H7 (cell line): ENCODE measurements at regions not wholly inside any gene's neighbourhood (a gene's known extent, or its start where the extent isn't known, plus 50 kb on each side); places are given as distances from the start of the nearest gene placed in this dataset.

Experiments
- DNase-seq: peaks from one replicate; pipeline ENCODE4 v3.0.0; 2012
- H3K27me3 ChIP-seq: 2 replicates; pipeline ENCODE4 v1.6.0; 2011; ENCODE audit warnings: mild to moderate bottlenecking, low read length; ENCODE audit not compliant: control insufficient read depth, insufficient read depth
- H3K36me3 ChIP-seq: replicated peaks from 2 replicates; pipeline ENCODE4 v1.5.1; 2011; ENCODE audit warnings: low read length; ENCODE audit not compliant: control insufficient read depth, insufficient read depth
- H3K4me3 ChIP-seq: 2 replicates; pipeline ENCODE4 v1.5.1; 2011; ENCODE audit warnings: low read depth, mild to moderate bottlenecking, control low read depth, low read length, moderate library complexity; ENCODE audit not compliant: insufficient read depth

- no peak overlapping the region for H3K4me3 ChIP-seq
- H3K36me3 ChIP-seq, result no peaks in the 10 kb centered on the region
- DNase-seq, result no peak
- no peaks in the 10 kb centered on the region for H3K27me3 ChIP-seq
These were observed 427.4 kb upstream of the NECTIN3 start for GRCh38 chr3:110644203-110644602.

DNA sequence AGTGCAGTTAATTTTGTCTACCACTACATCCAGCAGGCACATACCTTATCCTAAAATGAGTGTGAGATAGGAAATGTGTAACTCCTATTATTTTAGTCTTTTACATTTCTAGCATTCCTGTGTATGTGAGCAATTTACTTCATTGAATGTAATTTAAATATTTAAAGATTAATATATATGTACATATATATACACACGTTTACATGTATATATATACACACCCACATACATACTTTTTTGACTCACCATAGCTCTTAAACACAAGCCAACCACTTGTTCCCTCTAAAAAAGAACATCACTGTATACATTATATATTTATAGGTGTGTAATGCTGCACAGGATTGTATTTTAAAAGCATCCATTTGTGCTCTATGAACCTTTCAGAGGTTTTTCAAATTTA, 425.6 kb upstream of the NECTIN3 start:
- no peak for DNase-seq
- H3K36me3 ChIP-seq, result no peaks in the 10 kb centered on the region
- no peak overlapping the region for H3K4me3 ChIP-seq
- no peaks in the 10 kb centered on the region for H3K27me3 ChIP-seq

GRCh38 chr3:110646496-110646895, 425.1 kb upstream of the NECTIN3 start:
- no peak overlapping the region for H3K4me3 ChIP-seq
- H3K36me3 ChIP-seq, result no peaks in the 10 kb centered on the region
- no peaks in the 10 kb centered on the region for H3K27me3 ChIP-seq
- DNase-seq, result no peak

- H3K27me3 ChIP-seq, result no peaks in the 10 kb centered on the region
- DNase-seq, result no peak
- no peaks in the 10 kb centered on the region for H3K36me3 ChIP-seq
- no peak overlapping the region for H3K4me3 ChIP-seq
These were observed 424.0 kb upstream of the NECTIN3 start for GRCh38 chr3:110647586-110647985.

GRCh38 chr3:110650741-110651140, 420.9 kb upstream of the NECTIN3 start:
- no peaks in the 10 kb centered on the region for H3K36me3 ChIP-seq
- no peak overlapping the region for H3K4me3 ChIP-seq
- H3K27me3 ChIP-seq, result no peaks in the 10 kb centered on the region
- no peak for DNase-seq

DNA sequence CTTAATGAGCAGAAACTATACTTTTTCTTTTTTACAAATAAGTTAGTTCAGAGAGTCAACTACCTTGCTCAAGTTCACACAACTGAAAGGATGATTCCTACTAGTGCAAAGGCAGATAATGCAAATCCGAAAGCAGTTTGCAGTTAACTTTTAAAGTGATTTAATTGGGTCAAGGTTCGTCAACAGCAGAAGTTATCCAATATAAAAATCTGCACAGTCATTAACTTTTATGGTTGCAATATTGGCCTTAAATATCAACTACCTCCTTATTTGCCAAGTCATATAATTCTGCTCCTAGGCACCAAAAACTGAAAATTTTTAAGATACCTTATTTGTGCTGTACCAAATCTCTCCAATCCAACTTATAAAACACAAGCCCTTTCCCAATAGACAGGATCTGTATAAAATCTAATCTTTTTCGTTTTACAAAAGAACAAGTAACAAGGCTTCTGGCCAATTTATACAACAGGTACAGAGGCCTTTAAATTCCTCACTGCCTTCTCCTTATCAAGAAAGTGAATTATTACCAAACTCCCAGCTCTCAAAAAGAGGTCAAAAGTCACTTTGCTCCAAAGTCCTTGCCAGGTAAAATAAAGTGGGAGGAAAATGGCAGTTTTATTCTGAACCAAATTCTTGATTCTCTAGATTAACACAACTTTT, 416.6 kb upstream of the NECTIN3 start:
- H3K4me3 ChIP-seq, result no peak overlapping the region

GRCh38 chr3:110656394-110657025, 415.1 kb upstream of the NECTIN3 start:
- Histone ChIP-seq H3K36me3 (no peaks in the 10 kb centered on the region), H3K4me3 (no peak overlapping the region), H3K27me3 (no peaks in the 10 kb centered on the region)
- DNase-seq, result no peak

More for the DNA sequence above, 416.6 kb upstream of the NECTIN3 start:
- no peak for DNase-seq
- no peaks in the 10 kb centered on the region for H3K36me3 ChIP-seq
- no peaks in the 10 kb centered on the region for H3K27me3 ChIP-seq

GRCh38 chr3:110664148-110664547, 407.5 kb upstream of the NECTIN3 start:
- no peaks in the 10 kb centered on the region for H3K36me3 ChIP-seq
- DNase-seq, result no peak

DNA sequence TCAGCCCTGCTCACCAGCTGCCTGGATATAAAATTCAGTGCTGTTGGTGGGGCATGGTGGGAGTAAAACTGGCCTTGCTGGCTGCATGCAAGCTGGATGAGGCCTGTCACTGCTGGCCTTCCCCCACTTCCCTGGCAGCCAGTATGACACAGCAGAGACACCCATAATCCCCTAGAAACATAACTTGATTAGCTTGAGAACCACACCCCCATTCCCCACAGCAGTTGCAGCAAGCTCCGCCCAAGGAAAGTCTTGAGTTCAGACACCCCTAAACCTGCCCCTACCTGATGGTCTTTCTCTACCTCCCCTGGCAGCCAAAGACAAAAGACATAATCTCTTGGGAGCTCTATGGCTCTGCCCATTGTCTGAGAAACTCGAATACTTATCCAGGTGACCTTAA, 405.1 kb upstream of the NECTIN3 start:
- Histone ChIP-seq H3K36me3 (no peaks in the 10 kb centered on the region; the same call in 1 of the 2 replicates), H3K27me3 (no peaks in the 10 kb centered on the region), H3K4me3 (no peak overlapping the region)
- no peak for DNase-seq

More at GRCh38 chr3:110664148-110664547, 407.5 kb upstream of the NECTIN3 start:
- Histone ChIP-seq H3K4me3 (no peak overlapping the region), H3K27me3 (no peaks in the 10 kb centered on the region)

DNA sequence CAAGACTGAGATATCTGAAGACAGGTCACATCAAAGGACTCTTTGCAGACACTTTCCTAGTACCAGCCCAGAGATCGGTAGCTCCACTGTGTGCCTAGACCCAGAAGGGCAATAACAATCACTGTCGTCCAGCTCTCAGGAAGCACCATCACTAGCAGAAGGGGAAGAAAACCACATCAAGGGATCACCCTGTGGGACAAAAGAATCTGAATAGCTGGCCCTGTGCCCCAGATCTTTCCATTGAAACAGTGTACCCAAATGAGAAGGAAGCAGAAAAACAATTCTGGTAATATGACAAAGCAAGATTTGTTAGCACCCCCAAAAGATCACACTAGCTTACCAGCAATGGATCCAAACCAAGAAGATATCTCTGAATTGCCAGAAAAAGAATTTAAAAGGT, 404.4 kb upstream of the NECTIN3 start:
- no peak for DNase-seq
- Histone ChIP-seq H3K4me3 (no peak overlapping the region), H3K36me3 (no peaks in the 10 kb centered on the region; the same call in 1 of the 2 replicates), H3K27me3 (no peaks in the 10 kb centered on the region)

- Histone ChIP-seq H3K27me3 (no peaks in the 10 kb centered on the region), H3K36me3 (no peaks in the 10 kb centered on the region; the same call in 1 of the 2 replicates), H3K4me3 (no peak overlapping the region)
- DNase-seq, result no peak
These were observed 401.2 kb upstream of the NECTIN3 start for GRCh38 chr3:110670407-110670806.

- no peak for DNase-seq
- no peak overlapping the region for H3K4me3 ChIP-seq
- no peaks in the 10 kb centered on the region for H3K36me3 ChIP-seq
- H3K27me3 ChIP-seq, result no peaks in the 10 kb centered on the region
These were observed 394.1 kb upstream of the NECTIN3 start for GRCh38 chr3:110677506-110677905.

DNA sequence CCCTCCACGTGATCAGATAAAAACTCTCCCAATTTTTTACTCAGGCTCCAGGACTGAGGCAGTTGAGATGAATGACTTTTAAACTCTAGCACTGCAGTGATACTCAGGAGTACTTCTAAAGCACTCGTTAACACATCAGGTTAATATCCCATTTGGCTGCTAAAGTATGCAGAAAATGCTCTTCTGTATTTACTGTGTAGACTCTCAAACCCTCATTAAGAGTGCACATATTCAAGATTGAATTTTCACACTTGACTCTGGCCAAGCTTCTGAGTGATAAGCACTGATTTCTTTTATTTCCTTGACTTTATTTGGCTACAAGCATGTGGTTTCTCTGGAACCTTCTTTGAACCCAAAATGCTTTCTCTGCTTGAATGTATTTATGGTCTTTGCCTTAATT, 392.3 kb upstream of the NECTIN3 start:
- Histone ChIP-seq H3K36me3 (no peaks in the 10 kb centered on the region), H3K27me3 (no peaks in the 10 kb centered on the region), H3K4me3 (no peak overlapping the region)
- DNase-seq, result no peak

- Histone ChIP-seq H3K4me3 (no peak overlapping the region), H3K27me3 (no peaks in the 10 kb centered on the region), H3K36me3 (no peaks in the 10 kb centered on the region)
- no peak for DNase-seq
These were observed 391.2 kb upstream of the NECTIN3 start for GRCh38 chr3:110680450-110680849.

DNA sequence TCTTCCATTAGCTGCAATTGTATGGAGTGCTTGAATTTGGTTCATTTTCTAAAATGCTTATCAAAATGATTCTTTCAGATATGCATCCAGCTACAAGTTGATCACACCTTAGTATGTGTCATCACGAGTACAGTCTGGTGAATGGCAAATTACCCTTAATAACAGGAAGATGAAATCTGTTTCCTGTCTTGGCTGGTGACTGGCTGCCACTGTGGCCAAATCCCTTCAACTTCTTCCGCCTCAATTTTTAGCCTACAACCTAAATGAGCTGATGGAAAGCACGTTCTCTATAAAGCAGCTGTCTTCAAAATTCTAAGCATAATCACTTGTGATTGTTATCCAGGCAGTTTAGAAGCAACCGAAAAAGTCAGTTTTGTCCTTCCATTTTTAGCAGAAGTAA, 387.1 kb upstream of the NECTIN3 start:
- Histone ChIP-seq H3K36me3 (no peaks in the 10 kb centered on the region), H3K4me3 (no peak overlapping the region), H3K27me3 (no peaks in the 10 kb centered on the region)
- no peak for DNase-seq
